K562 (cell line): ENCODE measurements at regions not wholly inside any gene's neighbourhood (a gene's known extent, or its start where the extent isn't known, plus 50 kb on each side); places are given as distances from the start of the nearest gene placed in this dataset.

Experiments used
- ATAC-seq: fragments of 200-7000 bp; cut with Tn5 transposase; 3 replicates; pipeline ENCODE4 v1.9.1; 2020; ENCODE audit warnings: moderate library complexity
- BruUV-seq: library from RNA; stranded (reverse); fragments of 400-500 nt; replicated peaks from 2 replicates; lab custom pipeline; 2021; lab: Mats Ljungman, UMichigan
- CTCF ChIA-PET: fragments of 300-600 bp; formaldehyde crosslinking; extraction: SDS; loops from one replicate; lab custom pipeline; 2021; ENCODE audit warnings: low intra/inter-chr PET ratio; lab: Yijun Ruan, JAX
- POLR2A ChIA-PET: fragments of 300-600, 350-650 bp; sonication (Branson Sonifier 250); formaldehyde crosslinking; extraction: SDS; loops from one replicate; lab custom pipeline; 2021; ENCODE audit warnings: antibody characterized with exemption, inconsistent platforms; lab: Yijun Ruan, JAX
- DNase-seq, 4 experiments: peaks; one replicate each; pipeline versions ENCODE4 v3.0.0 to v3.0.0-alpha.2; 2011 to 2018; ENCODE audit warnings: low spot score in 3 of 4, mixed read lengths in 3 of 4; ENCODE audit errors: extremely low read depth in 1 of 4
- FAIRE-seq: peaks from 2 replicates; lab custom pipeline; 2011; peaks lifted over from hg19 to GRCh38; lab: Jason Lieb, UNC
- H2AFZ ChIP-seq: 2 replicates; pipeline ENCODE4 v1.6.0; 2011; ENCODE audit warnings: low read depth, low read length, control low read depth, inconsistent platforms
- H3K27ac ChIP-seq: fragments of 200-600 bp; 3 replicates; pipeline ENCODE4 v1.8.0; 2011; ENCODE audit warnings: low read depth, mild to moderate bottlenecking, control low read depth, inconsistent platforms, low read length, moderate library complexity, mixed read lengths; ENCODE audit errors: extremely low read depth
- H3K27me3 ChIP-seq, 2 experiments: fragments of 300-600 bp in 1 of 2; 2 replicates in 1 of 2; 3 replicates in 1 of 2; pipeline versions ENCODE4 v1.6.0 to v1.8.0; 2011; ENCODE audit warnings: inconsistent platforms in 2 of 2, low read length in 2 of 2, mild to moderate bottlenecking in 1 of 2, mixed read lengths in 1 of 2, moderate library complexity in 1 of 2; ENCODE audit not compliant: control insufficient read depth in 2 of 2, insufficient read depth in 2 of 2
- H3K36me3 ChIP-seq: fragments of 300-600 bp; 3 replicates; pipeline ENCODE4 v1.8.0; 2011; ENCODE audit warnings: mild to moderate bottlenecking, low read length, inconsistent platforms; ENCODE audit not compliant: control insufficient read depth, insufficient read depth
- H3K4me1 ChIP-seq, 2 experiments: fragments of 200-600 bp in 1 of 2; replicated peaks in 1 of 2; 2 replicates in 1 of 2; 3 replicates in 1 of 2; pipeline versions ENCODE4 v1.5.1 to v1.8.0; 2011; ENCODE audit warnings: inconsistent platforms in 2 of 2, low read length in 2 of 2, mild to moderate bottlenecking in 1 of 2, mixed read lengths in 1 of 2, moderate library complexity in 1 of 2; ENCODE audit not compliant: control insufficient read depth in 2 of 2, insufficient read depth in 2 of 2
- H3K4me2 ChIP-seq: 2 replicates; pipeline ENCODE4 v1.6.1; 2011; ENCODE audit warnings: low read length, control low read depth, inconsistent platforms, mixed read lengths; ENCODE audit not compliant: insufficient read depth
- H3K4me3 ChIP-seq: fragments of 200-600 bp; sonication (generic), shearing (Covaris generic); 2 replicates; pipeline ENCODE4 v1.5.1; 2016; ENCODE audit warnings: control low read depth, inconsistent platforms
- H3K79me2 ChIP-seq: fragments of 200-600 bp; 3 replicates; pipeline ENCODE4 v1.8.0; 2011; ENCODE audit warnings: low read length, inconsistent platforms; ENCODE audit not compliant: control insufficient read depth, insufficient read depth
- H3K9ac ChIP-seq, 2 experiments: 2 replicates each; pipeline versions ENCODE4 v1.6.0 to v1.6.1; 2011; ENCODE audit warnings: low read depth in 2 of 2, low read length in 2 of 2, control low read depth in 1 of 2, inconsistent platforms in 1 of 2, mild to moderate bottlenecking in 1 of 2, mixed read lengths in 1 of 2; ENCODE audit not compliant: insufficient read depth in 1 of 2
- H3K9me1 ChIP-seq: one replicate; pipeline ENCODE4 v1.6.0; 2011; ENCODE audit warnings: inconsistent platforms, mild to moderate bottlenecking, low read length, moderate library complexity; ENCODE audit not compliant: control insufficient read depth, insufficient read depth
- H3K9me3 ChIP-seq: replicated peaks from 2 replicates; pipeline ENCODE4 v1.5.1; 2011; ENCODE audit warnings: low read depth, low read length, inconsistent platforms; ENCODE audit not compliant: control insufficient read depth, insufficient read depth
- H4K20me1 ChIP-seq: replicated peaks from 2 replicates; pipeline ENCODE4 v1.6.1; 2011; ENCODE audit warnings: low read length, inconsistent platforms, mixed read lengths; ENCODE audit not compliant: control insufficient read depth, insufficient read depth
- HLTF ChIP-seq: fragments of 450-650 bp; IDR thresholded peaks from 2 replicates; pipeline ENCODE4 v1.6.1; 2016
- L3MBTL2 ChIP-seq: fragments of 450-650 bp; IDR thresholded peaks from 2 replicates; pipeline ENCODE4 v1.6.1; 2016; ENCODE audit warnings: mild to moderate bottlenecking, moderate library complexity
- PHTF2 ChIP-seq: fragments of 250-450 bp; sonication (Bioruptor Pico); IDR thresholded peaks from 2 replicates; pipeline ENCODE4 v1.5.0; 2021; ENCODE audit warnings: mild to moderate bottlenecking
- TCF3 ChIP-seq: sonication (generic); formaldehyde crosslinking; IDR thresholded peaks from 2 replicates; pipeline ENCODE4 v1.4.0; 2020; ENCODE audit warnings: mild to moderate bottlenecking, missing genetic modification reagents
- TRIM28 ChIP-seq: fragments of 450-650 bp; IDR thresholded peaks from 2 replicates; pipeline ENCODE4 v1.6.1; 2017
- ZNF384 ChIP-seq: IDR thresholded peaks from 2 replicates; pipeline ENCODE4 v1.6.1; 2012; ENCODE audit warnings: low read depth, low read length, improper control_type of control experiment
- WGBS: fragments of 100-300 bp; shearing (Covaris generic); methylation state at CpG from one replicate; pipeline ENCODE4 v1.1.6; 2016; ENCODE audit warnings: low coverage, mixed read lengths; ENCODE audit not compliant: insufficient coverage; ENCODE audit errors: missing lambda C conversion rate; 5-methylcytosine and 5-hydroxymethylcytosine counted together
- in situ Hi-C: fragments of 300-500 bp; cut with MboI; formaldehyde crosslinking; loops from 4 replicates; pipeline ENCODE4 v1.15.0; 2018; ENCODE audit warnings: inconsistent platforms, mixed read lengths
- intact Hi-C: fragments of 100-400 bp; cut with micrococcal nuclease; formaldehyde crosslinking; loops from 2 replicates; pipeline ENCODE4 v1.14.2; 2022
- TF ChIP-seq, protein P1 (sequence below): fragments of 250-450 bp; sonication (Bioruptor Pico); IDR thresholded peaks from 2 replicates; pipeline ENCODE4 v1.5.0; 2021; ENCODE audit warnings: mild to moderate bottlenecking, borderline replicate concordance
- TF ChIP-seq, protein P2 (sequence below): fragments of 450-650 bp; IDR thresholded peaks from 2 replicates; pipeline ENCODE4 v1.6.1; 2016; ENCODE audit warnings: low read depth
- TF ChIP-seq, protein P3 (sequence below): IDR thresholded peaks from 2 replicates; pipeline ENCODE4 v1.6.1; 2016; ENCODE audit warnings: missing genetic modification characterization, missing compliant biosample characterization
- TF ChIP-seq, protein P4 (sequence below): sonication (generic); formaldehyde crosslinking; IDR thresholded peaks from 2 replicates; pipeline ENCODE4 v1.8.1; 2023; ENCODE audit warnings: mild to moderate bottlenecking, missing genetic modification reagents

DNA sequence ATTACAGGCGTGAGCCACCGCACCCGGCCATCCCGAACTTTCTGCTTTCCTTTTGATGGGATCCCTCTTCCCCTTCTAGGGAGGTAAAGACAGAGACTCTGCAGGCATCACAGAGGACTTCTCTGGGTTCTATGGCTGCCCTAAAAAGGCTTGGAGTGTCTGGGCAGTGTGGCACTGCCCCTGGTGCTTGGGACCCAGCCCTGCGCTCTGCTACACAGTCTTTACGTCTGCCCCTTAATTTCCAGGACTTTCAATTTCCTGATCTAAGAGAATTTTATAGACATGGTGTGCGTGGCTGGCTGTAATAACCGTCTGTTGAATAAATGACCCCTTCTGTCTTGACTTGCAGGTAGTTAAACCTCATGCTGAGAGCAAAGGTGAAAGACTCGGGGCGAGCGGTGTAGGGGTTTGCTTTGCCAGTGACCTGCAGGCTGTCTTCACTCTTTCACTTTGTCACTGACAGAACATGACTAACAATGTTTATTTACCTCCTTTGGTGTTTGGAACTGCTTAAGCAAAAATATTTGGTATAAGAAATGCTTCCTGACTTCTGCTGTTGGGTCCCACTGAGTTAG lies 110.9 kb upstream of the MAP1LC3B2 start:
- ChIA-PET CTCF (no interaction called here), POLR2A (interaction anchor here (1.6 kb wide), 1 partner anchor 12 kb away, joined by 5 read pairs; no protein-coding TSS in a partner anchor)
- no peak overlapping the region for H3K4me3 ChIP-seq
- H3K36me3 ChIP-seq: no peaks in the 10 kb centered on the region
- H3K9me1 ChIP-seq: no peaks in the 10 kb centered on the region
- no peaks in the 10 kb centered on the region for H3K9me3 ChIP-seq
- H4K20me1 ChIP-seq: no peaks in the 10 kb centered on the region
- no peaks in the 10 kb centered on the region for H3K79me2 ChIP-seq
- H3K4me1 ChIP-seq: peaks cover 7% of the 10 kb centered on the region in 2 experiments
- H3K27ac ChIP-seq: no peak overlapping the region
- WGBS: 94% methylated on average over 11 of the region's 11 CpGs
- FAIRE-seq: no peak
- BruUV-seq: no TSS peak
- intact Hi-C loops (no loop called here), in situ Hi-C loops (no loop called here)
- no peak overlapping the region for H2AFZ ChIP-seq
- no peak; the same call in 2 of the 3 replicates for ATAC-seq
- DNase-seq: no peak
- H3K27me3 ChIP-seq: no peaks in the 10 kb centered on the region
- H3K9ac ChIP-seq: no peak overlapping the region; a peak in 1 of 4 replicates
- no peak overlapping the region for H3K4me2 ChIP-seq
- no peak for TF ChIP-seq TRIM28
- TF ChIP-seq, protein P1, sequence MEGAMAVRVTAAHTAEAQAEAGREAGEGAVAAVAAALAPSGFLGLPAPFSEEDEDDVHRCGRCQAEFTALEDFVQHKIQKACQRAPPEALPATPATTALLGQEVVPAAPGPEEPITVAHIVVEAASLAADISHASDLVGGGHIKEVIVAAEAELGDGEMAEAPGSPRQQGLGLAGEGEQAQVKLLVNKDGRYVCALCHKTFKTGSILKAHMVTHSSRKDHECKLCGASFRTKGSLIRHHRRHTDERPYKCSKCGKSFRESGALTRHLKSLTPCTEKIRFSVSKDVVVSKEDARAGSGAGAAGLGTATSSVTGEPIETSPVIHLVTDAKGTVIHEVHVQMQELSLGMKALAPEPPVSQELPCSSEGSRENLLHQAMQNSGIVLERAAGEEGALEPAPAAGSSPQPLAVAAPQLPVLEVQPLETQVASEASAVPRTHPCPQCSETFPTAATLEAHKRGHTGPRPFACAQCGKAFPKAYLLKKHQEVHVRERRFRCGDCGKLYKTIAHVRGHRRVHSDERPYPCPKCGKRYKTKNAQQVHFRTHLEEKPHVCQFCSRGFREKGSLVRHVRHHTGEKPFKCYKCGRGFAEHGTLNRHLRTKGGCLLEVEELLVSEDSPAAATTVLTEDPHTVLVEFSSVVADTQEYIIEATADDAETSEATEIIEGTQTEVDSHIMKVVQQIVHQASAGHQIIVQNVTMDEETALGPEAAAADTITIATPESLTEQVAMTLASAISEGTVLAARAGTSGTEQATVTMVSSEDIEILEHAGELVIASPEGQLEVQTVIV (CRISPR knock-in tag): no peak
- TF ChIP-seq, protein P2, sequence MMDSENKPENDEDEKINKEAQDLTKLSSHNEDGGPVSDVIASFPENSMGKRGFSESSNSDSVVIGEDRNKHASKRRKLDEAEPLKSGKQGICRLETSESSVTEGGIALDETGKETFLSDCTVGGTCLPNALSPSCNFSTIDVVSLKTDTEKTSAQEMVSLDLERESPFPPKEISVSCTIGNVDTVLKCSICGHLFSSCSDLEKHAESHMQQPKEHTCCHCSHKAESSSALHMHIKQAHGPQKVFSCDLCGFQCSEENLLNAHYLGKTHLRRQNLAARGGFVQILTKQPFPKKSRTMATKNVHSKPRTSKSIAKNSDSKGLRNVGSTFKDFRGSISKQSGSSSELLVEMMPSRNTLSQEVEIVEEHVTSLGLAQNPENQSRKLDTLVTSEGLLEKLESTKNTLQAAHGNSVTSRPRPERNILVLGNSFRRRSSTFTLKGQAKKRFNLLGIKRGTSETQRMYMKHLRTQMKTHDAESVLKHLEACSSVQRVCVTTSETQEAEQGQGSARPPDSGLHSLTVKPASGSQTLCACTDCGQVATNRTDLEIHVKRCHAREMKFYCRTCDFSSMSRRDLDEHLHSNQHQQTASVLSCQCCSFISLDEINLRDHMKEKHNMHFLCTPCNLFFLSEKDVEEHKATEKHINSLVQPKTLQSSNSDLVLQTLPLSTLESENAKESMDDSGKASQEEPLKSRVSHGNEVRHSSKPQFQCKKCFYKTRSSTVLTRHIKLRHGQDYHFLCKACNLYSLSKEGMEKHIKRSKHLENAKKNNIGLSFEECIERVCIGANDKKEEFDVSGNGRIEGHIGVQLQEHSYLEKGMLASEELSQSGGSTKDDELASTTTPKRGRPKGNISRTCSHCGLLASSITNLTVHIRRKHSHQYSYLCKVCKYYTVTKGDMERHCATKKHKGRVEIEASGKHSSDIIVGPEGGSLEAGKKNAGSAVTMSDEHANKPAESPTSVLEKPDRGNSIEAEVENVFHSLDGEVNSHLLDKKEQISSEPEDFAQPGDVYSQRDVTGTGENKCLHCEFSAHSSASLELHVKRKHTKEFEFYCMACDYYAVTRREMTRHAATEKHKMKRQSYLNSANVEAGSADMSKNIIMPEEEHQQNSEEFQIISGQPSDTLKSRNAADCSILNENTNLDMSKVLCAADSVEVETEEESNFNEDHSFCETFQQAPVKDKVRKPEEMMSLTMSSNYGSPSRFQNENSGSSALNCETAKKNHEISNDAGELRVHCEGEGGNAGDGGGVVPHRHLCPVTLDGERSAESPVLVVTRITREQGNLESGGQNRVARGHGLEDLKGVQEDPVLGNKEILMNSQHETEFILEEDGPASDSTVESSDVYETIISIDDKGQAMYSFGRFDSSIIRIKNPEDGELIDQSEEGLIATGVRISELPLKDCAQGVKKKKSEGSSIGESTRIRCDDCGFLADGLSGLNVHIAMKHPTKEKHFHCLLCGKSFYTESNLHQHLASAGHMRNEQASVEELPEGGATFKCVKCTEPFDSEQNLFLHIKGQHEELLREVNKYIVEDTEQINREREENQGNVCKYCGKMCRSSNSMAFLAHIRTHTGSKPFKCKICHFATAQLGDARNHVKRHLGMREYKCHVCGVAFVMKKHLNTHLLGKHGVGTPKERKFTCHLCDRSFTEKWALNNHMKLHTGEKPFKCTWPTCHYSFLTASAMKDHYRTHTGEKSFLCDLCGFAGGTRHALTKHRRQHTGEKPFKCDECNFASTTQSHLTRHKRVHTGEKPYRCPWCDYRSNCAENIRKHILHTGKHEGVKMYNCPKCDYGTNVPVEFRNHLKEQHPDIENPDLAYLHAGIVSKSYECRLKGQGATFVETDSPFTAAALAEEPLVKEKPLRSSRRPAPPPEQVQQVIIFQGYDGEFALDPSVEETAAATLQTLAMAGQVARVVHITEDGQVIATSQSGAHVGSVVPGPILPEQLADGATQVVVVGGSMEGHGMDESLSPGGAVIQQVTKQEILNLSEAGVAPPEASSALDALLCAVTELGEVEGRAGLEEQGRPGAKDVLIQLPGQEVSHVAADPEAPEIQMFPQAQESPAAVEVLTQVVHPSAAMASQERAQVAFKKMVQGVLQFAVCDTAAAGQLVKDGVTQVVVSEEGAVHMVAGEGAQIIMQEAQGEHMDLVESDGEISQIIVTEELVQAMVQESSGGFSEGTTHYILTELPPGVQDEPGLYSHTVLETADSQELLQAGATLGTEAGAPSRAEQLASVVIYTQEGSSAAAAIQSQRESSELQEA: no peak
- no peak for TF ChIP-seq L3MBTL2
- no peak for TF ChIP-seq PHTF2 (CRISPR knock-in tag)
- TF ChIP-seq HLTF: no peak
- no peak for TF ChIP-seq TCF3 (CRISPR knock-in tag)
- TF ChIP-seq, protein P3, sequence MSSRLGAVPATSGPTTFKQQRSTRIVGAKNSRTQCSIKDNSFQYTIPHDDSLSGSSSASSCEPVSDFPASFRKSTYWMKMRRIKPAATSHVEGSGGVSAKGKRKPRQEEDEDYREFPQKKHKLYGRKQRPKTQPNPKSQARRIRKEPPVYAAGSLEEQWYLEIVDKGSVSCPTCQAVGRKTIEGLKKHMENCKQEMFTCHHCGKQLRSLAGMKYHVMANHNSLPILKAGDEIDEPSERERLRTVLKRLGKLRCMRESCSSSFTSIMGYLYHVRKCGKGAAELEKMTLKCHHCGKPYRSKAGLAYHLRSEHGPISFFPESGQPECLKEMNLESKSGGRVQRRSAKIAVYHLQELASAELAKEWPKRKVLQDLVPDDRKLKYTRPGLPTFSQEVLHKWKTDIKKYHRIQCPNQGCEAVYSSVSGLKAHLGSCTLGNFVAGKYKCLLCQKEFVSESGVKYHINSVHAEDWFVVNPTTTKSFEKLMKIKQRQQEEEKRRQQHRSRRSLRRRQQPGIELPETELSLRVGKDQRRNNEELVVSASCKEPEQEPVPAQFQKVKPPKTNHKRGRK (tag): no peak
- TF ChIP-seq ZNF384: no peak
- TF ChIP-seq, protein P4, sequence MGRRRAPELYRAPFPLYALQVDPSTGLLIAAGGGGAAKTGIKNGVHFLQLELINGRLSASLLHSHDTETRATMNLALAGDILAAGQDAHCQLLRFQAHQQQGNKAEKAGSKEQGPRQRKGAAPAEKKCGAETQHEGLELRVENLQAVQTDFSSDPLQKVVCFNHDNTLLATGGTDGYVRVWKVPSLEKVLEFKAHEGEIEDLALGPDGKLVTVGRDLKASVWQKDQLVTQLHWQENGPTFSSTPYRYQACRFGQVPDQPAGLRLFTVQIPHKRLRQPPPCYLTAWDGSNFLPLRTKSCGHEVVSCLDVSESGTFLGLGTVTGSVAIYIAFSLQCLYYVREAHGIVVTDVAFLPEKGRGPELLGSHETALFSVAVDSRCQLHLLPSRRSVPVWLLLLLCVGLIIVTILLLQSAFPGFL (CRISPR knock-in tag): no peak
